ENCODE measurements at regions not wholly inside any gene's neighbourhood (a gene's known extent, or its start where the extent isn't known, plus 50 kb on each side); places are given as distances from the start of the nearest gene placed in this dataset.

DNA sequence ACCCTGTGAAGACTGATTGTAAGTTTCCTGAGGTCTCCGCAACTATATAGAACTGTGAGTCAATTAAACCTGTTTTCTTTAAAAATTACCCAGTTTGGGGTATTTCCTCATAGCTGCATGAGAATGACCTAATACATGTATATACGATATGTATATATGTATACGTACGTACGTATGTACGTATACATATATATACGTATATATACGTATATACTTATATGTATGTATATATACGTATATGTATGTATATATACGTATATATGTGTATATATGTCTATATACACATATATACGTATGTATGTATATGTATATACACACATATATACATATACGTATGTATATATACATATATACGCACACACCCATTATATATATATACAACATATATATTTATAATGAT is 1153.0 kb upstream of the CDH18 start:
- no peak overlapping the region for H4K8ac ChIP-seq (ENCODE audit: low read length)
- H3K4me1 ChIP-seq (ENCODE audit: control insufficient read depth, insufficient read depth, low read depth, low read length): no peaks in the 10 kb centered on the region
- H3K36me3 ChIP-seq (ENCODE audit: control insufficient read depth in 1 of 2, insufficient read depth in 2 of 2, low read depth in 1 of 2, low read length in 2 of 2): no peaks in the 10 kb centered on the region
- no peak overlapping the region for H2AFZ ChIP-seq (ENCODE audit: low read depth, low read length)
- H3K4me3 ChIP-seq (ENCODE audit: insufficient read depth in 1 of 2, low read depth in 1 of 2, low read length in 2 of 2): no peak overlapping the region
- H3K23ac ChIP-seq (ENCODE audit: low read length in 2 of 2): no peak overlapping the region
- no peak overlapping the region for H3K4ac ChIP-seq (ENCODE audit: low read depth in 1 of 2, low read length in 2 of 2)
- no peak overlapping the region for H2BK5ac ChIP-seq (ENCODE audit: low read depth, low read length, poor library complexity, severe bottlenecking)
- H2BK120ac ChIP-seq (ENCODE audit: low read depth, low read length): no peak overlapping the region
- no peak overlapping the region for H4K91ac ChIP-seq (ENCODE audit: low read length)
- H3K79me1 ChIP-seq (replicated peaks; ENCODE audit: low read length, poor library complexity, severe bottlenecking): no peaks in the 10 kb centered on the region
- H2BK12ac ChIP-seq (ENCODE audit: low read length in 2 of 2): no peak overlapping the region
- no peak overlapping the region for H3K9ac ChIP-seq (ENCODE audit: low read length)
- no peak overlapping the region for H3K14ac ChIP-seq (ENCODE audit: low read length in 2 of 2)
- H2BK15ac ChIP-seq (ENCODE audit: low read depth, poor library complexity, severe bottlenecking): no peak overlapping the region
- H3K27ac ChIP-seq (ENCODE audit: low read length, poor library complexity, severe bottlenecking): no peak overlapping the region
- no peak overlapping the region for H3K18ac ChIP-seq (ENCODE audit: low read depth in 1 of 2, low read length in 2 of 2)
- H2AK5ac ChIP-seq (ENCODE audit: low read length, severe bottlenecking): no peak overlapping the region
- WGBS: no CpG with 5 or more reads among the region's 13 CpGs
- no peaks in the 10 kb centered on the region for H3K9me3 ChIP-seq (ENCODE audit: control insufficient read depth, low read length)
- no peaks in the 10 kb centered on the region for H3K27me3 ChIP-seq (ENCODE audit: control insufficient read depth in 1 of 2, insufficient read depth in 1 of 2, low read length in 2 of 2)
- H3K4me2 ChIP-seq (ENCODE audit: low read length, poor library complexity, severe bottlenecking): no peak overlapping the region
- no peak for DNase-seq

DNA sequence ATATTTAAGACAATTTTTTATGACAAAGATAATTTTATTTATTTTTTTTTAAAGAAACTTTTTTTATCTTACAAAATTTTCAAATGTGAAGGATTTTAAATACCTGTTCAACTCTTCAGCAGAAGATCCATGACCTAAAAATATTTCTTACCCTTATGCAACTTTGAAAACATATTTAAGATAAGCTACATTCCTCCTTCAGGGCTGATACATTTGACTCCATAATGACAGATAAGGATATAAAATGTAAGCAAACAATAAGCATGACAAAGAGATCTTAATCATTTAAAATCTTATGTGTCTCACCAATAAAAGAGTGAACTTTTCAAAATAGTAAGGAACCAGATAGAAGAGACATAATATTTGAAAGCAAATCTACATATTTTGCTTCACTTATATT is 1138.2 kb upstream of the CDH18 start:
- no peak overlapping the region for H4K91ac ChIP-seq (ENCODE audit: low read length)
- no peak overlapping the region for H2BK120ac ChIP-seq (ENCODE audit: low read depth, low read length)

DNA sequence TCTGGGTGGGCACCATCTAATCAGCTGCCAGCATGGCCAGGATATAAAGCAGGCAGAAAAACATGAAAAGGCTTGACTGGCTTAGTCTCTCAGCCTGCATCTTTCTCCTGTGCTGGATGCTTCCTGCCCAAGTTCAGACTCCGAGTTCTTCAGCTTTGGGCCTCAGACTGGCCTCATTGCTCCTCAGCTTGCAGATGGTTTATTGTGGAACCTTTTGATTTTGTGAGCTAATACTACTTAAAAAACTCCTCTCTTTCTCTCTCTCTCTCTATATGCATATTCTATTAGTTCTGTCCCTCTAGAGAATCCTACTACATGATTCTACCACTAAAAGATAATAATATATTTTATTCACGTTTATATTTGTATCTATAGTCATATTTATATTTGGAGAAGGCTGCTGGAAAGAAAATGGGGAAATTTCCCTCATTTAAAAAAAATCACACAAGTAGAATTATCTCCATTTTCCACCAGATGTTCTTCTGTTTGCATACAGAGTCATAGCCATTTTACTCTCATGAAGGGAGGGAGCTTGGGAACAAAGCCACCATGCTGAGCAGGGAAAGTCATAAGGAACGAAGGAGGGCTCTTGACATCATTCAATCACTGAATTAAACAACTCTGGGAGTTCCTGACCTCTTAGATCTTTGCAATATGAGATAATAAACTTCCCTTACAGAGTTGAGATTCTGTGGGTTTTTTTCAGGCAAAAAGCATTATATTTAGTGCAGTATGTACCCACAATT is 1137.4 kb upstream of the CDH18 start:
- Histone ChIP-seq H2BK5ac (ENCODE audit: low read depth, low read length, poor library complexity, severe bottlenecking) (no peak overlapping the region), H2BK15ac (ENCODE audit: low read depth, poor library complexity, severe bottlenecking) (no peak overlapping the region), H2AK5ac (ENCODE audit: low read length, severe bottlenecking) (no peak overlapping the region), H4K91ac (ENCODE audit: low read length) (no peak overlapping the region), H3K27me3 (ENCODE audit: control insufficient read depth in 1 of 2, insufficient read depth in 1 of 2, low read length in 2 of 2) (no peaks in the 10 kb centered on the region), H3K36me3 (ENCODE audit: control insufficient read depth in 1 of 2, insufficient read depth in 2 of 2, low read depth in 1 of 2, low read length in 2 of 2) (no peaks in the 10 kb centered on the region), H3K9me3 (ENCODE audit: control insufficient read depth, low read length) (no peaks in the 10 kb centered on the region), H3K9ac (ENCODE audit: low read length) (no peak overlapping the region), H3K4ac (ENCODE audit: low read depth in 1 of 2, low read length in 2 of 2) (no peak overlapping the region), H3K23ac (ENCODE audit: low read length in 2 of 2) (no peak overlapping the region), H3K27ac (ENCODE audit: low read length, poor library complexity, severe bottlenecking) (no peak overlapping the region), H2BK120ac (ENCODE audit: low read depth, low read length) (no peak overlapping the region), H3K18ac (ENCODE audit: low read depth in 1 of 2, low read length in 2 of 2) (no peak overlapping the region), H3K4me1 (ENCODE audit: control insufficient read depth, insufficient read depth, low read depth, low read length) (no peaks in the 10 kb centered on the region), H2BK12ac (ENCODE audit: low read length in 2 of 2) (no peak overlapping the region), H3K4me2 (ENCODE audit: low read length, poor library complexity, severe bottlenecking) (no peak overlapping the region), H4K8ac (ENCODE audit: low read length) (no peak overlapping the region), H3K79me1 (replicated peaks; ENCODE audit: low read length, poor library complexity, severe bottlenecking) (no peaks in the 10 kb centered on the region), H3K4me3 (ENCODE audit: insufficient read depth in 1 of 2, low read depth in 1 of 2, low read length in 2 of 2) (no peak overlapping the region), H3K14ac (ENCODE audit: low read length in 2 of 2) (no peak overlapping the region), H2AFZ (ENCODE audit: low read depth, low read length) (no peak overlapping the region)
- DNase-seq: no peak
- 100% methylated on average over 1 of the region's 3 CpGs for WGBS

More for the DNA sequence above, 1138.2 kb upstream of the CDH18 start:
- Histone ChIP-seq H2AFZ (ENCODE audit: low read depth, low read length) (no peak overlapping the region), H3K9me3 (ENCODE audit: control insufficient read depth, low read length) (no peaks in the 10 kb centered on the region), H3K36me3 (ENCODE audit: control insufficient read depth in 1 of 2, insufficient read depth in 2 of 2, low read depth in 1 of 2, low read length in 2 of 2) (no peaks in the 10 kb centered on the region), H4K8ac (ENCODE audit: low read length) (no peak overlapping the region), H3K4ac (ENCODE audit: low read depth in 1 of 2, low read length in 2 of 2) (no peak overlapping the region), H3K4me3 (ENCODE audit: insufficient read depth in 1 of 2, low read depth in 1 of 2, low read length in 2 of 2) (no peak overlapping the region), H2BK15ac (ENCODE audit: low read depth, poor library complexity, severe bottlenecking) (no peak overlapping the region), H2BK12ac (ENCODE audit: low read length in 2 of 2) (no peak overlapping the region), H2BK5ac (ENCODE audit: low read depth, low read length, poor library complexity, severe bottlenecking) (no peak overlapping the region), H3K23ac (ENCODE audit: low read length in 2 of 2) (no peak overlapping the region), H3K4me1 (ENCODE audit: control insufficient read depth, insufficient read depth, low read depth, low read length) (no peaks in the 10 kb centered on the region), H3K14ac (ENCODE audit: low read length in 2 of 2) (no peak overlapping the region), H3K4me2 (ENCODE audit: low read length, poor library complexity, severe bottlenecking) (no peak overlapping the region), H3K9ac (ENCODE audit: low read length) (no peak overlapping the region), H2AK5ac (ENCODE audit: low read length, severe bottlenecking) (no peak overlapping the region), H3K79me1 (replicated peaks; ENCODE audit: low read length, poor library complexity, severe bottlenecking) (no peaks in the 10 kb centered on the region), H3K27me3 (ENCODE audit: control insufficient read depth in 1 of 2, insufficient read depth in 1 of 2, low read length in 2 of 2) (no peaks in the 10 kb centered on the region), H3K18ac (ENCODE audit: low read depth in 1 of 2, low read length in 2 of 2) (no peak overlapping the region), H3K27ac (ENCODE audit: low read length, poor library complexity, severe bottlenecking) (no peak overlapping the region)
- DNase-seq: no peak

DNA sequence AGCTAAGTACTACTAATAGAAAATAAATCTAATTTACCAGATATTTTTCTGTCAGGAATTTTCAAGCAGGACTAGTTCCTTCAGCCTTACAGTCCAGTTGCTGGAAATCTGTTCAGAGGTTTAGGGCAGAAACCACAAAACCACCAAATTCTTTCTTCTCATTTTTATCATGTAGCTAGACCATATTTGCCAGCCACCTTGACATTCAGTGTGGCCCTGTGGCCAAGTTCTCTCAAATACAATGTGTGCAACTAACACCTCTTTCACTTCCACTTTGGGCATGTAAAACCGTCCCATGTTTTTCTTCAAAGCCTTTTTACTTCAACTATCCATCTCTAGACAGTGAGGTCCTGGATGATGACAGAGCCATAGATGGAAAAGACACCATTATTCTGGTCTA is 1133.2 kb upstream of the CDH18 start:
- Histone ChIP-seq H3K79me1 (replicated peaks; ENCODE audit: low read length, poor library complexity, severe bottlenecking) (no peaks in the 10 kb centered on the region), H3K4me1 (ENCODE audit: control insufficient read depth, insufficient read depth, low read depth, low read length) (no peaks in the 10 kb centered on the region), H3K36me3 (ENCODE audit: control insufficient read depth in 1 of 2, insufficient read depth in 2 of 2, low read depth in 1 of 2, low read length in 2 of 2) (no peaks in the 10 kb centered on the region), H3K4me2 (ENCODE audit: low read length, poor library complexity, severe bottlenecking) (no peak overlapping the region), H4K8ac (ENCODE audit: low read length) (no peak overlapping the region), H3K14ac (ENCODE audit: low read length in 2 of 2) (no peak overlapping the region), H3K9ac (ENCODE audit: low read length) (no peak overlapping the region), H3K27ac (ENCODE audit: low read length, poor library complexity, severe bottlenecking) (no peak overlapping the region), H3K4ac (ENCODE audit: low read depth in 1 of 2, low read length in 2 of 2) (no peak overlapping the region), H3K9me3 (ENCODE audit: control insufficient read depth, low read length) (no peaks in the 10 kb centered on the region), H3K18ac (ENCODE audit: low read depth in 1 of 2, low read length in 2 of 2) (no peak overlapping the region), H3K27me3 (ENCODE audit: control insufficient read depth in 1 of 2, insufficient read depth in 1 of 2, low read length in 2 of 2) (no peaks in the 10 kb centered on the region), H3K4me3 (ENCODE audit: insufficient read depth in 1 of 2, low read depth in 1 of 2, low read length in 2 of 2) (no peak overlapping the region), H2BK15ac (ENCODE audit: low read depth, poor library complexity, severe bottlenecking) (no peak overlapping the region), H2BK5ac (ENCODE audit: low read depth, low read length, poor library complexity, severe bottlenecking) (no peak overlapping the region), H2AK5ac (ENCODE audit: low read length, severe bottlenecking) (no peak overlapping the region), H3K23ac (ENCODE audit: low read length in 2 of 2) (no peak overlapping the region), H2AFZ (ENCODE audit: low read depth, low read length) (no peak overlapping the region), H2BK120ac (ENCODE audit: low read depth, low read length) (no peak overlapping the region), H2BK12ac (ENCODE audit: low read length in 2 of 2) (no peak overlapping the region), H4K91ac (ENCODE audit: low read length) (no peak overlapping the region)
- DNase-seq: no peak
- WGBS: no CpG with 5 or more reads among the region's 1 CpG
